GM21360 (cell line): ENCODE measurements at regions not wholly inside any gene's neighbourhood (a gene's known extent, or its start where the extent isn't known, plus 50 kb on each side); places are given as distances from the start of the nearest gene placed in this dataset.
"Not testable (repeated sequence)": the region's sequence is repeated elsewhere in the genome, so short reads cannot be mapped to it uniquely, and the experiment has no call there.

Source experiments
- ATAC-seq: cut with Tn5 transposase; IDR thresholded peaks from one replicate; pipeline ENCODE4 v1.9.1; 2021; ENCODE audit warnings: mild to moderate bottlenecking, moderate library complexity; ENCODE audit not compliant: unreplicated experiment

- no peak for ATAC-seq
These were observed 141.2 kb upstream of the RREB1 start for GRCh38 chr6:6966569-6966968.

GRCh38 chr6:6968357-6968730, 139.4 kb upstream of the RREB1 start:
- no peak for ATAC-seq

DNA sequence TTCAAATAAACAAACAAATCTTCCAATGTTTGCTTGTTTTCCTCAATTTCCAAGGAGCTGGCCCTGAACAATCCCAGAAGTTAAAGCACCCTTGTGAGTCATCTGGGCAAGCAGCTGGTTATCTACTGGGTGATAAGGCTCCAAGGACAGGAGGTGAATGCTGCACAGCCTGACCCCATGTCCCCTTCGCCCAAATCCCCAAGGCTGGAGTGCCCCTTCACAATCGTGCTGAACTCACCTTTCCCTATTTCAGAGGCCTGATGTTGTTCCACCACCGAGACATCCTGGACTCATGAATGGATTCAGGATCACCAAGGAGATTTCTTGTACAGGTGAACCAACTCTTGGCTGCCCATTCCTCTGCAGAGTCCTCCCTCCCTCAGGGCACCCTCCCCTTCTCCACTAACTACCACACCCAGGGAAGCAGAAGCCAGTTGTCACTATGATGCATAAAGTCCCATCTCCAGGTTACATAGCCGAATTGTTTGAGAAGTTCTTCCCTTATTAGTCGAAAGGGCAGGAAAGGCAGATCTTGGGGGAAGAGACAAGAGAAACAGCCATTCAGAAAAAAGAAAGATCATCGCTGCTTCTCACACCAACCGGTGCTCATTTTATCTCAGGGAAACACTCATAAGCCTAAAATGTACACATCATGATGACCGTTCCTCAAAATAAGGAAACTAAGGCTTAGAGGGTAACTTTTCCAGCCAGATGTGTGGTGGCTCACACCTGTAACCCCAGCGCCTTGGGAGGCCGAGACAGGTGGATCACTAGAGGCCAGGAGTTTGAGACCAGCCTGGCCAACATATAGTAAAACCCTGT, 138.8 kb upstream of the RREB1 start:
- no peak for ATAC-seq

DNA sequence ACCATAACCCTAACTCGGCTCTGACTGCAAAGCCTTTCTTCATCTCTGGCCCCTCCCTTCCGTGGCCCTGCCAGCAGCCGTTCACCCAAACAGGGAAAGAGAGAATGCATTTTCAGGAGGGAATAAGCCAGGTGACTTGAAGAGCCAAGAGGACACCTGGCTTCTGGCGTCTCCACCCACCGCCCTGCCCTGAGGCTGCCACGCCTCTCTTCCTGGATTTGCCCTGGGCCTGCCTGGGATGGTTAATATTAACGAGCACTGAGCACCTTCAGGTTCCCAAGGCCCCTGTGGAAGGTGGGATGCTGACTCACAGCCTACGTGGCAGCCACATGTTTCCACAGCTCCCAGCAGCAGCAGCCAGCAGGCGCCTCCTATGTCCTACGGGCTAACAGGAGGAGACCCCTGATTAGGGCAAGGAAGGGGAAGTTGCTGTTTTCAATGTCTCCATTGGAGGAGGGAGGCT, 138.0 kb upstream of the RREB1 start:
- no peak for ATAC-seq

GRCh38 chr6:6970851-6971250, 136.9 kb upstream of the RREB1 start:
- ATAC-seq, result no peak

- ATAC-seq, result no peak
These were observed 136.4 kb upstream of the RREB1 start for GRCh38 chr6:6971369-6971768.

DNA sequence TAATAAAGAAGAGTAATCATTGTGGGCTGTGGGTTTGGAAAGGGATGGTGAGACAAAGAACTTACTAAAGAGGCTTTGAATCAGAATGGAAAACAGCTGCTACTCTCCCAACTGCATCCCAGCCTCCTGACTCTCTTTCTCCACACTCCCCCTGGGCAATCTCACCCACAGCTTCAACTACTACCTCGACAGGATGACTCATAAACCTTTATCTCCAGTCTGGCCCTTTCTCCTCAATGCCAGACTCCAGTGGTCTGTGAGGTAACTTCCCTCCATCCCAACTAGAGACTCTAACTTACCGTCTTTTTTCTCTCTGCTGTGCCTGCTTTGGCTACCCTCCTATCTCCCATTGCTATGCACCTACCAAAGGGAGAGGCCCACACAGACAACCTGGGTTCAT, 135.3 kb upstream of the RREB1 start:
- ATAC-seq, result no peak

- ATAC-seq, result no peak
These were observed 134.0 kb upstream of the RREB1 start for GRCh38 chr6:6973721-6974120.

DNA sequence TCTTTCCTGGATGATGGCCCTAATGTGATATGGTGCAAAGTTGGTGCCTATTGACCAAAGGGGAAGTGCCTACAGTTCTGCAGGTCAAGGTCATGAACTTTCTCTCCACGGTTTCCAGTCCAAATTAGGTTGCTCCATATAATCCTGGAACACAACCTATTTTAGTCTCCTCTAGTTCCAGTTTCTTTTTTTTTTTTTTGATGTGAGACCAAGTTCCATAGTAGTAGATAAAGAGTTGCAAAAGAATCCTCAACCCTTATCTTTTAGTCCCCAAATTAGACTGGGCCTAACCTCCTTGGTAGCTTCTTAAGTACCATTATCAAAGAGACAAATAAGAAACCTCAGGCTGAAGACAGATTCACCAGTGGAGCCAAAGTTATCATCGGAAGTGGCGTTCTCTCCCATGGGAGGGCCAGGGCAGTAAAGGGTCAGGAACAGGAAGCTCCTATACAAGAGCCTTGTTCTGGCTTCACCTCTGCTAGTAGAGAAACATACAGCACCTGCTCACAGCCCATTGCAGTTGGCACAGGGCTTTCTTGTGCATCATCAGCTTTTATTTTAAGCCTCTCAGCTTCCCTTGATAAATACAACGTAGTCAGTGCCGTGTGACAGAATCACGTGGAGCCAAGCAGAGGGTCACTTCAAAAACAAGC, 132.2 kb upstream of the RREB1 start:
- ATAC-seq, result no peak

DNA sequence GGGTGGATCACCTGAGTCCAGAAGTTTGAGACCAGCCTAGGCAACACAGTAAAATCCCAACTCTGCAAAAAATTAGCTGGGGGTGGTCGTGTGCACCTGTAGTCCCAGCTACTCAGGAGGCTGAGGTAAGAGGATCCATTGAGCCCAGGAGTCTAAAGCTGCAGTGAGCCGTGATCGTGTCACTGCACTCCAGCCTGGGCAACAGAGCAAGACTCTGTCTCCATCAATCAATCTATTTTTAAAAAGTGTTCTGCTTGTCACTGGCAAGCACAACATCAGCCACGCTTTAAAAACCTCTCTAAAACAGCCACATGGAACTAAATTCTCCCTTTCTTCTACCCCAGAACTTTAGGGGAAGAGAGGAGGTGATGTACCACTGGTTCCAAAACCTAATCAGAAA, 131.6 kb upstream of the RREB1 start:
- no peak for ATAC-seq

DNA sequence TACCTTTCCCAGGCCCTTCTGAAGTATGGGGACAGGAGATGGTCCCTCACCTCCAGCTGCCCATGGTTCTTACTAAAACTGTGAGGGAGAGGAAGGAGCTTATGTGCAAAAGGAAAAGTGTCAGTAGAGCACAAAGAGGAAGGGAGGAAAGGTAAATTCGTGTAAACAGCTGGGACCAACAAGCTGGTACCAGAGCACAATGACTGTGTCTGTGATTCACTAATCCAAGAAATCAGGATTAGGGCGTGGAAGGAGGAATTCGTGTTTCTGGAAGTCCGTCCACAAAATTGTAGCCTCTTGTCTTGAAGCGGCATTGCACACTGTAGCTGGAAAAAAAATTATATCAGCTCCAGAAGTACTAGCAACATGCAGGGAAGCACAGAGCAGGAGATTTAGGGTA, 129.0 kb upstream of the RREB1 start:
- ATAC-seq, result no peak

GRCh38 chr6:6980999-6981597, 126.7 kb upstream of the RREB1 start:
- no peak for ATAC-seq

GRCh38 chr6:6981681-6982322, 126.0 kb upstream of the RREB1 start:
- no peak for ATAC-seq

- ATAC-seq, result no peak
These were observed 125.1 kb upstream of the RREB1 start for GRCh38 chr6:6982663-6983062.

- ATAC-seq, result no peak
These were observed 123.0 kb upstream of the RREB1 start for GRCh38 chr6:6984585-6985366.

DNA sequence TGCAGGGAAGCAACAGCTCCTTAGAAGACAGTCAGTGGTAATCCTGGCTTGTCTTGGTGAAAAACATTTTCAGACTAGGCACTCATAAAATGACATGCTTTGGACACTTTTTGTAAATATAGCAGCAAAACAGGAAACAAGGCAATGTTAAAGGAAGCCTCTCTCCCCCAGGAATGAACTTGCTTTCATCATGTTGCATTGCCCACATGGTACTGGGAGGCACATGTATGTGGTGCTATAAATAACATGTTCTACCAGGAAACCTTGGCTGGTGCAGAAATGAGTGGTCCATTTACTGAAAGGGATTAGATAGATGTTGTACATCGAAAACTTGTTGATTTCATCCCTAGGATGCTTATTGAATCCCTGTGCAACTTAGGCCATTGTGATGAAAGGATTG, 121.4 kb upstream of the RREB1 start:
- no peak for ATAC-seq

DNA sequence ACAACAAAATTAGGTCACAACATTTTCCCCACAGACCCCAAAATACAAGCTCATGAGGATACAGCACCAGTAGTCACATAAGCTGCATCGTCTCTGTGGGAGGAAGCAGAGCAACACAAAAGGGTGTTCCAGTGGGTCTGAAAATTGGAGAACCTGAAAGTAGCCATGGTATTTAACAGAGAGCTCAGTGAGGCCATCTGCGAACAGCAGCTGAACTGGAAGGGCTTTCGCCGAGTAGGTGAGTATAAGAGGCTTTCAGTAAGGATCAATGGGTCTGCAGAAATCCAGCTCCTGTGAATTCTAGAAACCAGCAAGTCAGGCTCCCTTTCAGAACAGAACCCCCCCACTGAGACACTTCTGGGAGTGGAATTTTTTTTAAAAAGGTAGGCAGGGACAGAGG, 120.0 kb upstream of the RREB1 start:
- ATAC-seq, result no peak

- not testable (repeated sequence) for ATAC-seq
These were observed 117.7 kb upstream of the RREB1 start for GRCh38 chr6:6990059-6990458.

DNA sequence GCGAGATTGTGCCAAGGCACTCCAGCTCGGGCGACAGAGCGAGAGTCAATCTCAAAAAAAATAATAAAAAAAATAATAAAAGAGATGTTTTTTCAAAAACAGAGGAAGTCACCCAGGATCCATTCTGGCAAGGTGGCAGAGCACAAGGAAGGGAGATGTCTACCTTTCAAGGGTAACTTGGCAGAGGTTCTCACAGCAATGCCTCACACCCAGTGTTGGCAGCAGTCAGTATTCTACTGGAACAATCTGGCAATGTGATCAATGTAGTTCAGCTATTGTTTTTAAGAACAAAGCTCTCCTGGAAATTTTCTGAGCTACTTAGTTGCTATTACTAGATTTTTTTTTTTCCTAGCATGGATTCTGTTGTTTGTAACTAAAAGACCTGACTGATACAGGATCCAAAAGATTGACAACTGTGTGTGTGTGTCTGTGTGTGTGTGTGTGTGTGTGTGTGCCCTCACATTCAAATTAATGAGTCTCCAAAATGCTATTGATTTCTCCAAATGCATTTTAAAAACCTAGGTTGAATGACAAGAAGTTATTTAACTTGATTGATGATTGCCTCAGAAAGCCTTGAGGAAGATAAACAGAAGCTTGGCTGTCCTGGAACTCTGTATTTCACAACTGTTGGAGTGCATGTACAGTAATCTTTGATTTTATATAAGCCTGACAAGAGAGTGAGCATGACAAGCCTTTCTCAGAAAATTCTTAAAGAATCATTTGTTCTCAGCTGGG, 114.1 kb upstream of the RREB1 start:
- no peak for ATAC-seq

DNA sequence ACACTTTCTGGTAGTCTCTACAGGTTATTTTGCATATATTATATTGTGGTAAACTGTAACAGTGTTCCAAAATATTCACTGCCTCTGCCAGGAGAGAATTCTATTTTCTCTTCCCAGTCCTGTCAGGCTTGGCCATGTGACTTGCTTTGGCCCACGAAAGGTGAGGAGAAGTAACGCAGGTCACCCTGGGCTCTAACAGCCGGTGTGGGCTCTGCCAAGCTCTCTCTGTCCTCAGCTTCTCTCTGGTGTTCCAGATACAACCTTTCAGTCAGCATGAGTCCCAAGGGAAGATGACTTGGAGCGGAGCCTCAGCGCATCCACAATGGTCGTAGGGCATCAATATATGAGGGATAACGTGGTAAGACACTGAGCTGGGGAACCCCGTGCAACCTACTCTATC, 113.0 kb upstream of the RREB1 start:
- no peak for ATAC-seq
